Brain microvascular endothelial cell (primary cell): ENCODE measurements at regions not wholly inside any gene's neighbourhood (a gene's known extent, or its start where the extent isn't known, plus 50 kb on each side); places are given as distances from the start of the nearest gene placed in this dataset.

ENCODE experiments used
- DNase-seq: peaks from one replicate; pipeline ENCODE4 v3.0.0-alpha.2; 2020
- H3K27ac ChIP-seq: fragments of 250-450 bp; sonication (Bioruptor Pico); 2 replicates; pipeline ENCODE4 v1.5.1; 2020; ENCODE audit warnings: mild to moderate bottlenecking, moderate library complexity
- H3K27me3 ChIP-seq: fragments of 250-450 bp; sonication (Bioruptor Pico); replicated peaks from 2 replicates; pipeline ENCODE4 v1.5.1; 2020; ENCODE audit warnings: mild to moderate bottlenecking
- H3K36me3 ChIP-seq: fragments of 250-450 bp; sonication (Bioruptor Pico); replicated peaks from 2 replicates; pipeline ENCODE4 v1.5.1; 2020; ENCODE audit warnings: mild to moderate bottlenecking
- H3K4me3 ChIP-seq: 2 replicates; pipeline ENCODE4 v1.5.1; 2011; ENCODE audit warnings: low read depth, mild to moderate bottlenecking, control low read depth, low read length, moderate library complexity
- CTCF ChIP-seq: IDR thresholded peaks from 2 replicates; pipeline ENCODE4 v1.5.1; 2011; ENCODE audit warnings: low read depth, mild to moderate bottlenecking, moderate library complexity, low read length, control low read depth, inconsistent platforms; ENCODE audit errors: missing control alignments
- in situ Hi-C: cut with HindIII; loops from 2 replicates; pipeline ENCODE4 v1.10.0; 2017; ENCODE audit warnings: low sequenced_read_pairs, low pct_ligation_motif_present

- TF ChIP-seq CTCF = no peak
- no peaks in the 10 kb centered on the region for H3K27me3 ChIP-seq
- H3K4me3 ChIP-seq = no peak overlapping the region
- in situ Hi-C loops = no loop called here
- no peak overlapping the region for H3K27ac ChIP-seq
- H3K36me3 ChIP-seq = no peaks in the 10 kb centered on the region
- no peak for DNase-seq
These were observed 56.6 kb upstream of the KLF13 start for GRCh38 chr15:31269816-31270575.

DNA sequence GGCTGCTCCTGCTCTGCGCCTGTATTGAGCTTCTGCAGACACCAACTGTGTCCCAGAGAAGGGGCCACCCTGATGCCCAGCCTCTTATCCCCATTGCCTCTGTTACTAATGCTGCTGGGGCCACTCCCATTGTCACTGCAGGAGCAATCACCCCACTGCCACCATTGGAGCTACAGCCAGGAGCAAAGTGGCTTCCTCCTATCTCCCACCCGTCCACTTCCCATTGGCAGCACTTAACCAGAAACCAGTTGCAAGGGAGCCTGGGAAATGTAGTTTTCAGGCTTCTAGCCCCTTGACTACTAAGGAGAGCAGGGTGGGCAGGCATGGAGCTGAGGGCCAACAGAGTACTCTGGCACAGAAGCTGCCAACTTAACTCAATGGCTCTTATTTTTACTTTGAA is 55.9 kb upstream of the KLF13 start:
- DNase-seq = no peak
- in situ Hi-C loops = no loop called here
- Histone ChIP-seq H3K36me3 (no peaks in the 10 kb centered on the region), H3K4me3 (no peak overlapping the region), H3K27ac (no peak overlapping the region), H3K27me3 (no peaks in the 10 kb centered on the region)
- no peak for TF ChIP-seq CTCF

DNA sequence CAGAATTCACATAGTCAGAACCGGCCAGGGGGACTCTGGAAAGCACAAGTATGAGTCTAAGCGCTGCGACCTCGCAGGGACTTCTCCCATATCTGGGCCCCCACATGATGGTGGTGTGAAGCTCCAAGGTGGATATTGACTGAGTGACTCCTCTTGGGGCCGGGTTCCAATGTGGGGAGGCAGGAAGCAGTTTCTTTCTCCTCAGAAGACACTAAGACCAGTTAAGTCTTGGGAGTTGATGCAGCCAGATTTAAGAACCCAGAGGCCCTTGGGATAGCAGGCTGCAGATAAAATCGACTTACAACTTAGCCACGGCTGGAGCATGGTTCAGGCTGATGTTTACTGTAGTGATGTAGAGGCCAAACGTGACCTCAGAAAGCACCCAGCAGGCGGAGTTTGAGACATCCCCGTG is 55.4 kb upstream of the KLF13 start:
- in situ Hi-C loops = no loop called here
- no peak for TF ChIP-seq CTCF
- H3K36me3 ChIP-seq = no peaks in the 10 kb centered on the region
- DNase-seq = no peak
- H3K4me3 ChIP-seq = no peak overlapping the region
- no peak overlapping the region for H3K27ac ChIP-seq
- H3K27me3 ChIP-seq = no peaks in the 10 kb centered on the region

GRCh38 chr15:31271711-31272557 is 54.7 kb upstream of the KLF13 start:
- Histone ChIP-seq H3K27ac (no peak overlapping the region), H3K27me3 (no peaks in the 10 kb centered on the region), H3K4me3 (no peak overlapping the region), H3K36me3 (no peaks in the 10 kb centered on the region)
- in situ Hi-C loops = no loop called here
- DNase-seq = no peak
- no peak for TF ChIP-seq CTCF

- DNase-seq = no peak
These were observed 53.9 kb upstream of the KLF13 start for GRCh38 chr15:31272558-31273257.

More at GRCh38 chr15:31272558-31273257, 53.9 kb upstream of the KLF13 start:
- H3K27ac ChIP-seq = no peak overlapping the region
- no peak overlapping the region for H3K4me3 ChIP-seq
- in situ Hi-C loops = no loop called here
- H3K36me3 ChIP-seq = no peaks in the 10 kb centered on the region
- TF ChIP-seq CTCF = no peak
- H3K27me3 ChIP-seq = no peaks in the 10 kb centered on the region
